Large intestine (tissue), 3 donors: ENCODE measurements at regions not wholly inside any gene's neighbourhood (a gene's known extent, or its start where the extent isn't known, plus 50 kb on each side); places are given as distances from the start of the nearest gene placed in this dataset.

Experiments
- DNase-seq, 2 donors: peaks; one replicate each; pipeline versions ENCODE4 v3.0.0 to v3.0.0-alpha.2; 2013
- H3K27ac ChIP-seq: one replicate; pipeline ENCODE4 v1.5.1; 2013; ENCODE audit warnings: low read length
- H3K27me3 ChIP-seq: 2 replicates; pipeline ENCODE4 v1.6.1; 2013; ENCODE audit warnings: low read length; ENCODE audit not compliant: control insufficient read depth, insufficient read depth
- H3K36me3 ChIP-seq: 2 replicates; pipeline ENCODE4 v1.6.1; 2013; ENCODE audit warnings: low read length; ENCODE audit not compliant: control insufficient read depth, insufficient read depth
- H3K4me1 ChIP-seq: one replicate; pipeline ENCODE4 v1.6.1; 2013; ENCODE audit warnings: low read length; ENCODE audit not compliant: control insufficient read depth, insufficient read depth
- H3K4me3 ChIP-seq: one replicate; pipeline ENCODE4 v1.5.1; 2013; ENCODE audit warnings: low read length
- H3K9me3 ChIP-seq: one replicate; pipeline ENCODE4 v1.6.1; 2013; ENCODE audit warnings: mild to moderate bottlenecking, low read depth, low read length, moderate library complexity; ENCODE audit not compliant: control insufficient read depth
- WGBS: methylation state at CpG from one replicate; pipeline ENCODE4 v1.1.5; 2013; ENCODE audit warnings: low lambda C conversion rate; ENCODE audit not compliant: insufficient coverage; 5-methylcytosine and 5-hydroxymethylcytosine counted together

GRCh38 chr6:148653138-148653776 is 93.6 kb upstream of the UST start:
- Histone ChIP-seq H3K4me1 (no peaks in the 10 kb centered on the region), H3K27me3 (no peaks in the 10 kb centered on the region), H3K27ac (no peak overlapping the region), H3K9me3 (no peaks in the 10 kb centered on the region), H3K4me3 (no peak overlapping the region), H3K36me3 (no peaks in the 10 kb centered on the region)
- WGBS, result 69% methylated on average over 2 of the region's 2 CpGs
- DNase-seq, result no peak

GRCh38 chr6:148657048-148657447 is 89.8 kb upstream of the UST start:
- Histone ChIP-seq H3K4me1 (no peaks in the 10 kb centered on the region), H3K27ac (no peak overlapping the region), H3K27me3 (no peaks in the 10 kb centered on the region), H3K9me3 (no peaks in the 10 kb centered on the region), H3K36me3 (no peaks in the 10 kb centered on the region), H3K4me3 (no peak overlapping the region)
- WGBS, result 33% methylated on average over 3 of the region's 4 CpGs
- no peak for DNase-seq

- Histone ChIP-seq H3K4me3 (no peak overlapping the region), H3K27me3 (no peaks in the 10 kb centered on the region), H3K9me3 (no peaks in the 10 kb centered on the region), H3K4me1 (no peaks in the 10 kb centered on the region), H3K27ac (no peak overlapping the region), H3K36me3 (no peaks in the 10 kb centered on the region)
- no peak for DNase-seq
- WGBS, result 100% methylated on average over 2 of the region's 2 CpGs
Measured at GRCh38 chr6:148658681-148659430, 88.0 kb upstream of the UST start.

- Histone ChIP-seq H3K27me3 (no peaks in the 10 kb centered on the region), H3K9me3 (peaks cover 11% of the 10 kb centered on the region), H3K4me1 (no peaks in the 10 kb centered on the region), H3K4me3 (no peak overlapping the region), H3K36me3 (no peaks in the 10 kb centered on the region), H3K27ac (no peak overlapping the region)
- DNase-seq, result no peak
Measured at GRCh38 chr6:148667395-148667794, 79.4 kb upstream of the UST start.

- peaks cover 11% of the 10 kb centered on the region for H3K9me3 ChIP-seq
Measured at GRCh38 chr6:148671085-148671484, 75.7 kb upstream of the UST start.

GRCh38 chr6:148671952-148672351 is 74.9 kb upstream of the UST start:
- no peaks in the 10 kb centered on the region for H3K36me3 ChIP-seq
- no peak for DNase-seq
- H3K27ac ChIP-seq, result no peak overlapping the region
- H3K27me3 ChIP-seq, result no peaks in the 10 kb centered on the region
- peaks cover 11% of the 10 kb centered on the region for H3K9me3 ChIP-seq
- H3K4me1 ChIP-seq, result no peaks in the 10 kb centered on the region
- H3K4me3 ChIP-seq, result no peak overlapping the region

More at GRCh38 chr6:148671085-148671484, 75.7 kb upstream of the UST start:
- no peak for DNase-seq
- WGBS, result no CpG with 5 or more reads among the region's 8 CpGs
- Histone ChIP-seq H3K36me3 (no peaks in the 10 kb centered on the region), H3K4me1 (no peaks in the 10 kb centered on the region), H3K4me3 (no peak overlapping the region), H3K27ac (no peak overlapping the region), H3K27me3 (no peaks in the 10 kb centered on the region)

- H3K27ac ChIP-seq, result no peak overlapping the region
- WGBS, result no CpG with 5 or more reads among the region's 1 CpG
- no peaks in the 10 kb centered on the region for H3K27me3 ChIP-seq
- no peaks in the 10 kb centered on the region for H3K36me3 ChIP-seq
- no peak for DNase-seq
- peaks cover 11% of the 10 kb centered on the region for H3K9me3 ChIP-seq
- H3K4me1 ChIP-seq, result no peaks in the 10 kb centered on the region
- H3K4me3 ChIP-seq, result no peak overlapping the region
Measured at GRCh38 chr6:148674306-148674705, 72.5 kb upstream of the UST start.

GRCh38 chr6:148677594-148678476 is 69.0 kb upstream of the UST start:
- H3K4me3 ChIP-seq, result no peak overlapping the region
- H3K27me3 ChIP-seq, result no peaks in the 10 kb centered on the region
- no peaks in the 10 kb centered on the region for H3K9me3 ChIP-seq
- no peak overlapping the region for H3K27ac ChIP-seq
- H3K36me3 ChIP-seq, result no peaks in the 10 kb centered on the region
- WGBS, result 92% methylated on average over 4 of the region's 8 CpGs
- H3K4me1 ChIP-seq, result no peaks in the 10 kb centered on the region
- no peak for DNase-seq

GRCh38 chr6:148678682-148679081 is 68.1 kb upstream of the UST start:
- DNase-seq, result no peak
- WGBS, result no CpG with 5 or more reads among the region's 4 CpGs
- Histone ChIP-seq H3K27ac (no peak overlapping the region), H3K4me3 (no peak overlapping the region), H3K4me1 (no peaks in the 10 kb centered on the region), H3K9me3 (no peaks in the 10 kb centered on the region), H3K27me3 (no peaks in the 10 kb centered on the region), H3K36me3 (no peaks in the 10 kb centered on the region)

GRCh38 chr6:148681666-148682065 is 65.2 kb upstream of the UST start:
- no CpG with 5 or more reads among the region's 1 CpG for WGBS
- no peaks in the 10 kb centered on the region for H3K4me1 ChIP-seq
- H3K27me3 ChIP-seq, result no peaks in the 10 kb centered on the region
- no peak for DNase-seq
- no peaks in the 10 kb centered on the region for H3K36me3 ChIP-seq
- no peak overlapping the region for H3K4me3 ChIP-seq
- H3K27ac ChIP-seq, result no peak overlapping the region
- no peaks in the 10 kb centered on the region for H3K9me3 ChIP-seq
